GM19351 (cell line): ENCODE measurements at regions not wholly inside any gene's neighbourhood (a gene's known extent, or its start where the extent isn't known, plus 50 kb on each side); places are given as distances from the start of the nearest gene placed in this dataset.
"Not testable (repeated sequence)": the region's sequence is repeated elsewhere in the genome, so short reads cannot be mapped to it uniquely, and the experiment has no call there.

Source experiments
- ATAC-seq: cut with Tn5 transposase; IDR thresholded peaks from one replicate; pipeline ENCODE4 v1.9.1; 2021; ENCODE audit warnings: mild to moderate bottlenecking, moderate library complexity; ENCODE audit not compliant: unreplicated experiment

DNA sequence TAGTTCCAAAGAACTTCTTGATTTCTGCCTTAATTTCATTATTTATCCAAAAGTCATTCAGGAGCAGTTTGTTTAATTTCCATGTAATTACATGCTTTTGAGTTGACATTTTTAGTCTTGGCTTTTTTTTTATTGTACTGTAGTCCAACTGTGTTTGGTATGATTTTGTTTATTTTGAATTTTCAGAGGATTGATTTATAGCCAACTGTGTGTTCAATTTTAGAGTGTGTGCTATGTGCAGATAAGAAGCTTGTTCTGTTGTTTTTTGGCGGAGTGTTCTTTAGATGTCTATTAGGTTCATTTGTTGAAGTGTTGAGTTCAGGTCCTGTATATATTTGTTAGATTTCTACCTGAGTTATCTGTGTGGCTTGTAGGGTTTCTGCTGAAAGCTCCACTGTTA is 533.6 kb downstream of the TRAM1L1 start:
- ATAC-seq, result no peak

DNA sequence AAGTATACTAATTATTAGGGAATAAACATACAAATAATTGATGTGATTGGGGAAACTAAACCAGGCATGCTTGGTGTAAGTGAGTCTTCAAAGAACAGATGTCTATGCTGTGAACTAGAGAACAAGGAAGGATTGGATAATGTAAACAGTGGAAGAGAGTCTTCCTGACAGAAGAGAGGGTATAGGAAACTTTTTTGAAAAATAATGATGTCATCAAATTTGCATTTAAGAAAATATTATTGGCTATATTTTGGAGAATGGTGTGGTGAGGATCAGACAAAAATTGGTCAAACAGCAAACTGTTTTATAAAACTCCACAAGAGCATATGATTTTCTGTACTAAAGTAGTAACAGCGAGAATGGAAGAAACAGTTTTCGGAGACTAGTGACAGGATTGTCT is 537.7 kb downstream of the TRAM1L1 start:
- no peak for ATAC-seq

DNA sequence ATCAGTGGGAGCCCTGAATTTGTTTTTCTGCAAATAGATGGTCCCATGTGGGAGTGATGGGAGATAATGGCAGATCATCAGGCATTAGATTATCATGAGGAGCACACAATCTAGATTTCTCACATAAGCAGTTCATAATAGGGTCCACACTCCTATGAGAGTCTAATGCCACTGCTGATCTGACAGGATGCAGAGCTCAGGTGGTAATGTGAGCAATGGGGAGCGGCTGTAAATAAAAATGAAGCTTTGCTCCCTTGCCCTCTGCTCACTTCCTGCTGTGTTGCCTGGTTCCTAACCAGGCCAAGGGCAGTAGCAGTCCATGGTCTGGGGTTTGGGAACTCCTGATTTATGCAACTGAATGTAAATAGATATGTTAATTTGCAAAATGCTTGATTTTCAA is 538.6 kb downstream of the TRAM1L1 start:
- no peak for ATAC-seq

DNA sequence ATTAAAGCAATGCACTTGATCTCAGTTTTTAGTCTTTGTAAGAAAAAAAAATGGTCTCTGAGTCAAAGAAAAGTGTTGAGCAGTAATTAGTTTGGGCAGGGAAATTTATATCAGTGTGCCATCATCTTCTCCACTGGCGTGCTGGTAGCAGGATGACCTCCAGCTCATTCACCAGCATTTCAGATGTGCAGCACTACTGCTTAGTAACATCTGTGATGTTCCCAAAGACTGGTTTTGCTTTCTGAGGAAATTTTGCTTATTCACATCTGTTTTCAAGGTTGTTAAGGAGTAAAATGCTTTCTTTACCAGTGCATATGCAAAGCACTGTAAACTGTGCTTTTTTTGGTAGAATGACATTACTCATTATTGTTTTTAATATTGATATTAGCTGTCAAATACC is 540.4 kb downstream of the TRAM1L1 start:
- no peak for ATAC-seq

DNA sequence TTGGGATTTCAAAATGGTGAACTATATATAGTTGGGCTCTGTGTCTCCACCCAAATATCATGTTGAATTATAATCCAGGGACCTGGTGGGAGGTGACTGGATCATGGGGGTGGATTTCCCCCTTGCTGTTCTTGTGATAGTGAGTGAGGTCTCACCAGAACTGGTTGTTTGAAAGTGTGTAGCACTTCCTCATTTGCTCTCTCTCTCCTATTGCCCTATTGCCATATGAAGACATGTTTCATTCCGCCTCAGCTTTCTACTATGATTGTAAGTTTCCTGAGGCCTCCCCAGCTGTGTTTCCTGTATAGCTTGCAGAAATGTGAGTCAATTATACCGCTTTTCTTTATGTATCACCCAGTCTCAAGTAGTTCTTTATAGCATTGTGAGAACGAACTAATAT is 545.6 kb downstream of the TRAM1L1 start:
- no peak for ATAC-seq

DNA sequence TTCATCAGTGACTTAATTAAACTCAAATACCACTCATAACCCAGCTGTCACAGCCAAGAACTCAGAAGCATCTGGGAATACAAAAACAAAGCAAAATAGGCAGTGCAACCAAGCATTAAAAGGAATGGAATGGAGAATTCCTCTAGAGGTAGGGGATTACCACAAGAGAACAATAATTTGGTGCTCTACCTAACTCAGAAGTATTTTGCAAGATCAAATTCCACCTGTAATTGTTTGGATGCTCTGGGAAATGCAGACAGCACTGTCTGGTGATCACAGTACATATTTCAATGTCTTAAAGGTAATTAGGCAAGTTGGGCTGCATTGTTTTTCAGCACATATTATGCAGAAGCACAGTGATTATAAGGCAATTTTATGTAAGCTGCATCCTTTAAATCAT is 547.5 kb downstream of the TRAM1L1 start:
- ATAC-seq, result no peak

DNA sequence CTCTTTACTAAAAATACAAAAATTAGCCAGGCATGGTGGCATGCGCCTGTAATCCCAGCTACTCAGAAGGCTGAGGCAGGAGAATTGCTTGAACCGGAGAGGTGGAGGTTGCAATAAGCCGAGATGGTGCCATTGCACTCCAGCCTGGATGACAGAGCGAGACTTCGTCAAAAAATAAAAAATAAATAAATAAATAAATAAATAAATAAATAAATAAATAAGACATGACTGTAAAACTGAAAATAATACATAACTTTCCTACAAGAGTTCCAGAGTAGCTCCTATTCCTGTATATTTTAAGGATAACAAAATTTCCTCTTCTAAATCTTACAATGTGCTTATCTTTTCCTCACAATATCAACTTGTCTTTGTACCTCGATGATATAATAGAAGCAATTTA is 549.4 kb downstream of the TRAM1L1 start:
- not testable (repeated sequence) for ATAC-seq

DNA sequence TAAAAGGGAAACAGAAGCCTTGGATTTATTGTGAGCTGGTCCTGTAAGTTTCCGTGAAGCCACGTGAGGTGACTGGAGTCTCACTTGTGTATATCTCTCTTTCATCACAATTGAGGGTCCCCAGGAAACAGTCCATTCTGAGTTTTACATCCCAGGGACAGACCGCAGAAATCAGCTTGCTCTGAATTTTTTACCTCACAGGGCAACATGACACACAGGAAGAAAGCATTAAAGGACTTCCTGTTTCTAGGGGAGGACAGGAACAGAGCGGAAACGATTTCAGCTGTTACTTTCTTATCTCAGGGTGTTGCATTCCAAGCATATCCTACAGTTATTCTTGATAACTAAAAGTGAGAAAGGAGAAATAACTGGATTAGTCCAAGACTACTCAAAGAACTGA is 553.5 kb downstream of the TRAM1L1 start:
- no peak for ATAC-seq

DNA sequence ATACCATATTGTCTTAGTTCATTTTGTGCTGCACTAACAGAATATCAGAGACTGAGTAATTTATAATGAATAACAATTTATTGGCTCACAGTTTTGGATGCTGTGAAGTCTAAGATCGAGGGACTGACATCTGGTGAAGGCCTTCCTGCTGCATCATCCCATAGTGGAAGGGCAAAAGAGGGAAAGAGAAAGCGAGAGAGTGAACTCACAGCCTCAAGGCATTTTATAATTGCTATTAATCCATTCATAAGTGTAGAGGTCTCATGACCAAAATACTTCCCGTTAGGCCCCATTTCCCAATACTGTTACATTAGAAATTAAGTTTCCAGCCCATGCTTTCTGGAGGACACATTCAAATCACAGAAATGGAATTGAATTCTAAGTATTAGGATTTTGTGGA is 554.4 kb downstream of the TRAM1L1 start:
- ATAC-seq, result no peak

DNA sequence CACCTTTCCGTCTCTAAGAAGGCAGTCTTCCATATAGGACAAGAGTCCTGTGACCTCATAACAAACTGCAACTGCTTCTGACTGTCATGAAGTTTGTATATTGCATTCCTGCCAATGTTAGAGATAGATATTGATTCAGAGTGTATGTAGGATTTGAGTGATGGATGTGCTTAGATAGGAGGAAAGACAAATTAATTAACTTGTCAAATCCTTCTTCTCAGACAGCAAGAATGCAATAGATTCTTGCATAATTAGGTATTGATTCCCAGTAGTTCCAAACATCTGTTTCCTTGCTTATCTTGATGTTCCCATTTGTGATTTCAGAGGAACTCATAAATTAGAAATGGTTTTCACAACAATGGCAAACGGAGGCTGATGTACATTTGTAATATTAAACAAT is 555.3 kb downstream of the TRAM1L1 start:
- no peak for ATAC-seq

DNA sequence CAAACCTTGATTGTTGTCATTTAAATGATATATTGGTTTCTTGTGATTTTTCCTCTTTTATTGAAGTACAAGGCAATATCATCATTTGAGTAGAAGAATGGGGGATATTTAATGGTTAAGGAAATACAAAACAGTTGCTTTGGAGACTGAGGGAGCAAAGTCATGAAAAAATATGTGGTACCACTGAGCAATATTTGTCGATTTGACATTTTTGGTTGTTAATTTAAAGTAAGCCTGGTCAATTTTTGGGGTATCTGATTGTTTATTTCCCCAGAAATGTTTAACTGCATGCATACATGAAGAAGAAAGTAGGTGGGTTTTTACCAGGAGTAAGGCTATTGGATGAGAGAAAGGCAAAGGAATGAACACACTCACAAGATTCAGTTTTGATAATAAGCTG is 556.2 kb downstream of the TRAM1L1 start:
- ATAC-seq, result no peak

DNA sequence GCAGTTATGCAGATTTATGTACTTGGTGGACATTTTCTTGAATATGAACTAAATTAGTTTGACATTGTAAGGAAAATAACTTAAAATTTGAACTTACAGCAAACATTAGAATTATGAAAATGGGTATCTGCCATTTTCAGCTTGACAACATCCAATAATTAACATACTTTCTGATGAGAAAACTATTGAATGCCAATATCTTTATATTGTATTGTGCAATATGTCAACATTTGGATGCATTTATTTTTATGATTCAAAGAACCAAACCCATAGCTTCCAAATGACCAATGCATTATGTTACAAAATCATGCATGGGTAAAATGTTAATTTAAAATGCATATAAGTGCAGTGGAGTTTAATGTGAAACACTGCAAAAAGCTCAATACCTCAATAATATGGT is 562.5 kb downstream of the TRAM1L1 start:
- ATAC-seq, result no peak

DNA sequence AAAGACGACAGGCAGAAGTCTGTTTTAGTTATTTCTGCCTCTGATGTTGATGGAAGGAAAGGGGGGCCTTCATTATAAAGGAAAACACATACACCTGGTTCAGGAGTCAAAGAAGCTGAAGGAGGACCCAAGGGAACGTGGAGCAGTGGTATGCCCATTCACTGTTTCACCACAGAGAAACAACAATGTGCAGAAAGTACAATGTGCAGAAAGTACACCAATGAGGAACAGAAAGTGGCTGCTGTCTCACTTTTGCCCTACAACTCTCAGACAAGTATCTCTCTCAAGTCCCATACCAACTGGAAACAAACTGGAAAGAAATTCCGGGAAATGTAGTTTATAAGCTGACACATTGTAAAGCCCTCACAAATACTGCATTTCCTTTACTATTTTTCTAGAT is 564.5 kb downstream of the TRAM1L1 start:
- ATAC-seq, result no peak

DNA sequence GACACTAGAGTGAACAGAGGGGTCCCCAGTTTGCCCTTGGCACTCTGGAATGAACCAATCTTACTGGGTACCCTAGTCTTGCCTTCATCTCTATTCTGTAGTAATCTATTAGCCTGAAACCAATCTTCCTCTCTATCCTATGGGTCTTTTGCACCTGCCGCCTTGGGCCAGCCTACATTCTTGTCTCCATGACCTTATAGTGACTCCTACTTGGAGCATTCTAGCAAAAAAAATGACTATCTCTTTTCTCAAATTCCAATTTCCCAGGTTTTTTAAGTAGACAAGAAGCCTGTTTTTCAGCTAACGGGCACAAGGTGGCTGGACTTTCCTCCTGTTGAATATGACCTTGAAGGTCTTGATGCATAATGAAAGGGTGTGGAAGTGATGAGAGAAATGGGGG is 568.7 kb downstream of the TRAM1L1 start:
- no peak for ATAC-seq

DNA sequence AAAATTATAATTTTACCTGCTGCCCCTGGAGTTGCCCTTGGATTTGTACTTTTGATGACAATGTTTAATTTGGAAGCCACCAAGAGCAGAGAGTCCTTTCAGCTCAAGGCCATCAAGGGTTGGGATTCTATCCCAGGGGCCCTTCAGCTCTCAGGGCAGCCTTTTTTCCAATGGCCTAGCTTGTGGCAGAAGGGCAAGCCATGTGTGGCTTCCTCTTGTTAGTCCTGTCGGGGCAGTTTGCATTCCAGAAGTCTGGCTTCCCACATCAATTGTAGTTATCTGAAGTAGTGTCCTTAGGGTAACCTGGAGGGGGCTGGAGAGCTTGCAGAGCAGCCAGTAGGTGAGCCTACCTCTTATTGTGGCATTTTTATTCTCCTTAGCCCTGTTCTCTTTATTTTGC is 569.4 kb downstream of the TRAM1L1 start:
- no peak for ATAC-seq

DNA sequence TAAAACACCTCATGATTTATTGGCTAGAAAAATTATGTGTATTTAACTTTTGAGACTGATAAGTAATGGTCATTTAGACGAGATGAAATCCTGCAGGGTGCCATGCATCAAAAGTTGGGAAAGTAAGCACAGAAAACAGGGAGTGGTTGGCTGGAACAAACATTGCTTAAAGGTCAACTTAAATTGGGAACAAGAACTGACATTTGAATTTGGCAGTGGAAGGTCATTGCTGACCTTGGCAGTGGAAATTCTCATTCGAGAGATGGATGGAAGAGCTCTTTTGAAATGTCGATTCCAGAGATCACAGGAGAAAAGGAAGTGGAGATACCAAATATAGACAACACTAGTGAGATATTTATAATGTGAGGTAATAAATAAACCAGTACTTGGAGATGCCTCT is 572.8 kb downstream of the TRAM1L1 start:
- no peak for ATAC-seq

DNA sequence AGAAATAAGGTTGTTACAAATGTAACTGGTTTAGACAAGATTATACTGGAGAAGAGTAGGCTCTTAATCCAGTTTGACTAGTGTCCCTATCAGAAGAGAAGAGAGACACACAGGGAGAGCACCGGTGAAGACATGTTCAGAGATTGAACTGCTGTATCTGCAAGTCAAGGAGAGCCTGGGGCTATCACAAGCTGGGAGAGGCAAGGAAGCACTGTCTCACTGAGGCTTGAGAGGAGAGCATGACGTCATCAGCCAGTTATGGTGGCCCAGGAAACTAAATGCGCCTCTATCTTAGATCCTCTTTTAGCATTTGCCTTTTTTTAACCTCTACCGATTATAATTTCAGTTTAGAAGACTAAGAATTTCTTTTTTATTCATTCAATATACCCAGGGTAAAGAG is 583.4 kb downstream of the TRAM1L1 start:
- no peak for ATAC-seq

DNA sequence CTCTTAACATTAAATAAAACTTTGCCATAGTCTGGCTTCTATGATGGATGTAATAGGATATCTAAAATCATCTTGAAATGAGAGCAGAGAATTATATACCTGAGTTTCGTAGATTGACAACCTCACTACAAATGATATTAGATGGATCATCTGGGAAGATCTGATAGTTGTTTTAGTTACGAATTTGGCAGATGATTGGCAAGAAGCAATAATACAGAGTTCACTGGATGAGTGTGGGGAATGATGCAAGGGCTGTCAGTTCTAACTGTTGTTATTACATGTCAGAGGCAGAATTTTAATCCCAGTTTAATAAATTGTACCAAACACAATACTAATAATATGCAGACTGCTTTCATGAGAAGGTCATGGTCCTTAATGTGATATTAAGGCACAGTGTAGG is 585.2 kb downstream of the TRAM1L1 start:
- no peak for ATAC-seq

DNA sequence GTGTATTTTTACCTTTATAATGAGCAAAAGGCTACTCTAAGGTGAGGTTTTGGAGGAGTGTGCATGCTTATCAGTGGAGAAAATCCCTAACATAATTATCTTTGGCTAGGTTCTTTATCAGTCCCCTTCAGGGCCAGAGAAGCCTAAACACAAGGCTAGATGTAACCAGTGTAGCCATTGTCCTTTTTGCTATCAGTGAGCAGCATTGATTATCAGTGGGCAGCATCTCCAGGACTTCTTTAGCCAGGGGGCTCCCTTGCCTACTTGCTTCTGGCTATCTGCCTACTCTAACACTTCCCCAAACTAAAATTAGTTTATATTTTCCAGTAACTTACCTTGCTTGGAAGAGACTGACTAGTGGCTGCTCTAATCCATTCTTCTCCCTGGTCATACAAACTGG is 595.6 kb downstream of the TRAM1L1 start:
- ATAC-seq, result no peak

DNA sequence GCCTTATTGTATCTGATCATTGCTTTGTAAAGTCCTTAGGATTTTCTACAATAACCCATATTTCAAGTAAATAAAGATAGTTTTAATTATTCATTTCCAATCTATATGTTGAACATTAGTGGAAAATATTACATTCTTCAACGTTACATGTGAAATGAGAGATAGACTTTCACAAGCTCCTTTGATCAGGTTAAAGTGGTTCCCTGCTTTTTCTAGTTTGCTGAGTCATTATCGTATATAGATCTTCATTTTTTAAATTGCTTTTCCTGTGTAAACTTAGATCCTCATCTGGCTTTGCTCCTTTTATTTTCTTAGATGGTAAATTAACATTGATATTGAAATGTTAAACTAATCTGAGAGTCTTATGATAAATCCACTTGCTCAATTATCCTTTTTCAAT is 599.0 kb downstream of the TRAM1L1 start:
- ATAC-seq, result no peak

DNA sequence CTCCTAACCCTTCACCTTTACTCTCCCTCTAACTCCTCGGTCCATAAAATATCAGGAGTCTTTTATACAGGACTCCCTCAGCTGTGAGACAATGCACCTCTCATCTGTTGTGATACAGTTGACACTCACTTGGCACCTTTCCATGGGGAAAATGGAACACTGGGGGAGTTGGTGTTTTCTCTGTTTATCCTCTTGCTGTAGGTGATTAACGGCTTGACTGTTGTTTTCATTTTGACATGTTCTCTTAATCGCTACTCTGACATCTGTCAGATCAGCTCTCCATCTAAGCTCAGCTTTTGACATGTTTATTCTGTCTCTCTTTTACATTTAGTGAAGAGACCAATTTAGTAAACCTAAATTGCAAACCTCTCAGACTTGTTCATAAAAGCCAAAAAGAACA is 604.8 kb downstream of the TRAM1L1 start:
- no peak for ATAC-seq

DNA sequence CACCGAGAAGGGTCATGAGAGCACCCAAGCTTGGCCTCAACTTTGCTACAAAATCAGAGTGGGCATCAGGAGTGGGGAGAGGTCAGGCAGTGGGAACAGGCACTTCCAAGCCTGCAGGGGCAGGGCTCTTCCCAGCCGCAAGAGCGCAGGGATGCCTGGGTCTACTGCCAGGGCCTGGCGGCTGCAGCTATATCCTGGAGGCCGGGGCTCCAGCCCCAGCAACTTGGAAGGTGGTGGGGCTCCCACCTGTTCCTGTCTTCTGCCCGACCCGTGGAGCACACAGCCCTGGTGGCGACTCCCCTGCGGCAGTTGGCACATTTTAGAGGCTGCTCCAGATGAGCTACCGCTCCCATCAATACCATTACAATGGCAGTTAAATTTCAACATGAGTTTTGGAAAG is 607.0 kb downstream of the TRAM1L1 start:
- ATAC-seq, result no peak

DNA sequence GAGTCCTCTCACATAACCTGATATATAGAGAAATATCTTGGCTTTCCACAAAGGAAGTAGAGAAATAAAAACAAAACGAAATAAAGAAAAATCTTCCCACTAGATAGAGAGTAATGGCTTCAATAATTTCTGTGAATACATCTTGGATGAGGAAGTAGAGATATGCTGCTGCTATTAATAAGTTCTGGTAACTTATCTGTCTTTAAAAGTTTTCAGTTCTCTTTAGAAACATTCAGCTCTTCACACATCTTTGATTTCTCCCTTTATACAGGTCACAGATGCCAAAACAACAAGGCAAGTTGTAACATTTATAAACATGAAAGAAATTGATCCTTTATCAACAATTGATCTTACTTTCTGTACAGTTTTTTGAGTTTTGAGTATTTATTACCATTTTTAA is 615.8 kb downstream of the TRAM1L1 start:
- peak; percentile 75 for ATAC-seq

DNA sequence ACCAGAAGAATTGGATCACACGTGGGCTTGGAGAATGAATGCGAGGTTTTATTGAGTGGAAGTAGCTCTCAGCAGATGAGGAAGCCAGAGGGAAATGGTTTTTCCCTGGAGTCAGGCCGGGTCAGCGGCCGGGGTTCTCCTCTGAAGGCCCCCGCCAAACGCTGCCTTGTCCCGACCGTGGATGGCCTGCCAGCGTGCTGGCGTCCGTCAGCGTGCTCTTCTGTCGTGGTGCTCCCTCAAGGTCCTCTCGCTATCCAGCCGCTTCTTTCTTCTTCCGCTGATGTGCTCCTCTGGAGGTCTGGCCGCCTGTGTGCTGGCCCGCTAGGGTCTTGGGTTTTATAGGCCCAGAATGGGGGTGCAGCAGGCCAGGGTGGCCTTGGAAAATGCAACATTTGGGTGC is 632.2 kb downstream of the TRAM1L1 start:
- ATAC-seq, result no peak
